Neural progenitor cell (in vitro differentiated cells): ENCODE measurements at regions not wholly inside any gene's neighbourhood (a gene's known extent, or its start where the extent isn't known, plus 50 kb on each side); places are given as distances from the start of the nearest gene placed in this dataset.
A peak's percentile ranks its signal among the peaks of the same experiment; 100 is the strongest.

Source experiments
- DNase-seq: peaks from one replicate; pipeline ENCODE4 v3.0.0-alpha.2; 2016; ENCODE audit warnings: low spot score
- H2AFZ ChIP-seq: fragments of 200-600 bp; sonication (generic); replicated peaks from 2 replicates; pipeline ENCODE4 v1.6.1; 2016; ENCODE audit warnings: antibody characterized with exemption
- H3F3A ChIP-seq: fragments of 200-600 bp; sonication (generic); 2 replicates; pipeline ENCODE4 v1.6.1; 2016; ENCODE audit warnings: antibody characterized with exemption, low read depth
- H3K27ac ChIP-seq: fragments of 200-600 bp; sonication (generic); 2 replicates; pipeline ENCODE4 v1.5.1; 2016; ENCODE audit warnings: mild to moderate bottlenecking
- H3K27me3 ChIP-seq: fragments of 200-600 bp; sonication (generic); 2 replicates; pipeline ENCODE4 v1.6.1; 2016; ENCODE audit warnings: mild to moderate bottlenecking, moderate library complexity
- H3K36me3 ChIP-seq: fragments of 200-600 bp; sonication (generic); 2 replicates; pipeline ENCODE4 v1.5.1; 2016
- H3K4me1 ChIP-seq: fragments of 200-600 bp; sonication (generic); 2 replicates; pipeline ENCODE4 v1.6.1; 2016; ENCODE audit warnings: mixed run types
- H3K4me2 ChIP-seq: fragments of 200-600 bp; sonication (generic); 2 replicates; pipeline ENCODE4 v1.6.1; 2016
- H3K4me3 ChIP-seq: fragments of 200-600 bp; sonication (generic); 2 replicates; pipeline ENCODE4 v1.5.1; 2016
- H3K79me2 ChIP-seq: fragments of 200-600 bp; sonication (generic); 2 replicates; pipeline ENCODE4 v1.6.1; 2016; ENCODE audit warnings: low read depth
- H3K9ac ChIP-seq: fragments of 200-600 bp; sonication (generic); 2 replicates; pipeline ENCODE4 v1.6.1; 2016
- H3K9me3 ChIP-seq: fragments of 200-600 bp; sonication (generic); 2 replicates; pipeline ENCODE4 v1.5.1; 2016; ENCODE audit warnings: low read depth
- H4K20me1 ChIP-seq: fragments of 200-600 bp; sonication (generic); 2 replicates; pipeline ENCODE4 v1.6.1; 2016; ENCODE audit warnings: low read depth
- H3K27ac Mint-ChIP-seq: 3 replicates; pipeline ENCODE4 v1.8.0; 2021; ENCODE audit warnings: mixed read lengths
- H3K27me3 Mint-ChIP-seq: 2 replicates; pipeline ENCODE4 v1.8.0; 2022; ENCODE audit warnings: low read depth, mild to moderate bottlenecking, inconsistent platforms, moderate library complexity, mixed read lengths; ENCODE audit not compliant: insufficient read depth
- H3K36me3 Mint-ChIP-seq: 3 replicates; pipeline ENCODE4 v1.8.0; 2021; ENCODE audit warnings: mixed read lengths
- H3K4me1 Mint-ChIP-seq: 3 replicates; pipeline ENCODE4 v1.8.0; 2021; ENCODE audit warnings: mixed read lengths
- H3K4me3 Mint-ChIP-seq: 3 replicates; pipeline ENCODE4 v1.8.0; 2021; ENCODE audit warnings: mild to moderate bottlenecking, moderate library complexity, mixed read lengths
- H3K9me3 Mint-ChIP-seq: 3 replicates; pipeline ENCODE4 v1.8.0; 2020; ENCODE audit warnings: mixed read lengths
- CTCF ChIP-seq: fragments of 200-600 bp; sonication (generic); IDR thresholded peaks from 2 replicates; pipeline ENCODE4 v1.5.1; 2017; ENCODE audit warnings: antibody characterized with exemption, mild to moderate bottlenecking
- EZH2 ChIP-seq: fragments of 200-600 bp; sonication (generic); IDR thresholded peaks from 2 replicates; pipeline ENCODE4 v1.6.1; 2017; ENCODE audit warnings: antibody characterized with exemption, mild to moderate bottlenecking, moderate library complexity
- EZH2phosphoT487 ChIP-seq: fragments of 200-600 bp; sonication (generic); IDR thresholded peaks from 2 replicates; pipeline ENCODE4 v1.6.1; 2017; ENCODE audit warnings: antibody characterized with exemption

DNA sequence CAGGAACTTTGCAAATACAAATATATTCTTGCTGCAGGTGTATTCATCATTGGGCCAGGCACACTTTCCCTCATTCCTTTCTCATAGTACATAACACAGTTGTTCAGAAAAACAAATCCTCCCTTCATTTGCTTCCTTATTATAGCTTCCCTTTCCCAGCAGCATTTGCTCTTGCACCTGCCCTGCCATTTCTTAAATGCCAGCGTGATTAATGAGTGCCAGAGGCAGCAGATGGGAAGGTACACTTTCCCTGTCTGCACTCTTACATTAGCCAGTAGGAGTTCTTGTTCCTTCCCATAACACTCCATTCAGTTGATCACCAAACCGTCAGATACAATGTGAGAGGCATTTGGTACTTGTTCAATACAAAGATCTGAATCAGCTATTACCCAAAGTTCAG, 128.5 kb upstream of the GAP43 start:
- no peak for DNase-seq
- H3K4me1 Mint-ChIP-seq: peaks cover 17% of the 10 kb centered on the region
- no peaks in the 10 kb centered on the region for H3K79me2 ChIP-seq
- no peak for TF ChIP-seq EZH2
- no peak for TF ChIP-seq EZH2phosphoT487
- no peak for TF ChIP-seq CTCF
- H3K27ac ChIP-seq: no peak overlapping the region
- H3K9me3 Mint-ChIP-seq: peaks cover 3% of the 10 kb centered on the region
- no peak overlapping the region for H3K9ac ChIP-seq
- no peaks in the 10 kb centered on the region for H3K9me3 ChIP-seq
- H3K4me3 ChIP-seq: no peak overlapping the region
- H2AFZ ChIP-seq: no peak overlapping the region
- H3F3A ChIP-seq: no peaks in the 10 kb centered on the region
- H3K4me2 ChIP-seq: no peak overlapping the region
- no peaks in the 10 kb centered on the region for H3K36me3 ChIP-seq
- no peaks in the 10 kb centered on the region for H3K27me3 Mint-ChIP-seq
- H3K27me3 ChIP-seq: no peaks in the 10 kb centered on the region
- H3K36me3 Mint-ChIP-seq: no peaks in the 10 kb centered on the region
- H3K27ac Mint-ChIP-seq: no peak overlapping the region
- no peaks in the 10 kb centered on the region for H3K4me1 ChIP-seq
- H3K4me3 Mint-ChIP-seq: no peak overlapping the region
- H4K20me1 ChIP-seq: no peaks in the 10 kb centered on the region

DNA sequence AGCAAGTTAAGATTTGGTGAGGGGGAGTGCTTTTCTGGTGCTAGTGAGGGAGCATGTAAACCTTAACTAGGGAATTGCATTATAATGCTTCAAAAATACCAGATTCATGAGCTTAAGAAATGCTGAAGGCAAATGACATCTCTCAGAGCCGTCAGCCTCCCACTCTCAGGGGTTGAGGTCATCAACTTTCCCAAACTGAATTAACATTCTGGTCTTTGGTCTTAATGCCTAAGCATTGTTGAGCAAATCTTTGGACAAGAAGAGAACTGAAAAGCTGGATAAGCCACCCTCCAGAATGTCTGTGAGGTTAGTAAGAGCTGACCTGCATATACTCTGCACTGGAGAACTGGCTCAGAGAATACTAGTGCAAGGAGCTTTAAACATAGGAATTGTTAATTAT, 124.9 kb upstream of the GAP43 start:
- H3K4me3 Mint-ChIP-seq: no peak overlapping the region
- peaks cover 12% of the 10 kb centered on the region for H3K4me1 Mint-ChIP-seq
- no peaks in the 10 kb centered on the region for H3K79me2 ChIP-seq
- no peak overlapping the region for H3K27ac Mint-ChIP-seq
- no peaks in the 10 kb centered on the region for H3K9me3 ChIP-seq
- H3K9me3 Mint-ChIP-seq: peaks cover 3% of the 10 kb centered on the region
- H3K4me2 ChIP-seq: no peak overlapping the region
- no peak overlapping the region for H3K4me3 ChIP-seq
- H2AFZ ChIP-seq: no peak overlapping the region
- H4K20me1 ChIP-seq: no peaks in the 10 kb centered on the region
- H3K9ac ChIP-seq: no peak overlapping the region
- no peaks in the 10 kb centered on the region for H3K27me3 ChIP-seq
- peak; percentile 35 for DNase-seq
- H3K27ac ChIP-seq: no peak overlapping the region
- H3K27me3 Mint-ChIP-seq: no peaks in the 10 kb centered on the region
- H3F3A ChIP-seq: no peaks in the 10 kb centered on the region
- no peaks in the 10 kb centered on the region for H3K36me3 ChIP-seq
- TF ChIP-seq CTCF (no peak), EZH2 (no peak), EZH2phosphoT487 (no peak)
- H3K4me1 ChIP-seq: no peaks in the 10 kb centered on the region
- H3K36me3 Mint-ChIP-seq: no peaks in the 10 kb centered on the region

GRCh38 chr3:115498898-115499297, 124.4 kb upstream of the GAP43 start:
- H3K27ac ChIP-seq: no peak overlapping the region
- no peak overlapping the region for H3K4me3 Mint-ChIP-seq

More at GRCh38 chr3:115498898-115499297, 124.4 kb upstream of the GAP43 start:
- no peak overlapping the region for H2AFZ ChIP-seq
- no peaks in the 10 kb centered on the region for H3K79me2 ChIP-seq
- no peaks in the 10 kb centered on the region for H3K4me1 ChIP-seq
- H3K9ac ChIP-seq: no peak overlapping the region
- Mint-ChIP-seq H3K27ac (no peak overlapping the region), H3K27me3 (no peaks in the 10 kb centered on the region), H3K36me3 (peaks cover under 1% of the 10 kb centered on the region), H3K4me1 (peaks cover 12% of the 10 kb centered on the region), H3K9me3 (peaks cover 3% of the 10 kb centered on the region)
- no peak for DNase-seq
- no peaks in the 10 kb centered on the region for H3K27me3 ChIP-seq
- H3K9me3 ChIP-seq: no peaks in the 10 kb centered on the region
- no peaks in the 10 kb centered on the region for H3F3A ChIP-seq
- no peaks in the 10 kb centered on the region for H3K36me3 ChIP-seq
- no peaks in the 10 kb centered on the region for H4K20me1 ChIP-seq
- no peak overlapping the region for H3K4me3 ChIP-seq
- no peak overlapping the region for H3K4me2 ChIP-seq
- TF ChIP-seq CTCF (no peak), EZH2phosphoT487 (no peak), EZH2 (no peak)
